T-helper 2 cell (primary cell): ENCODE measurements at regions not wholly inside any gene's neighbourhood (a gene's known extent, or its start where the extent isn't known, plus 50 kb on each side); places are given as distances from the start of the nearest gene placed in this dataset.
"Not testable (repeated sequence)": the region's sequence is repeated elsewhere in the genome, so short reads cannot be mapped to it uniquely, and the experiment has no call there.

Source experiments
- DNase-seq, 5 experiments: peaks; one replicate each; pipeline versions ENCODE4 v3.0.0 to v3.0.0-alpha.2; 2012 to 2022

- DNase-seq = no peak
These were observed 113.5 kb upstream of the PPP1R26 start for GRCh38 chr9:135366104-135366503.

GRCh38 chr9:135369412-135369990 is 110.1 kb upstream of the PPP1R26 start:
- no peak for DNase-seq

GRCh38 chr9:135370411-135371375 is 108.9 kb upstream of the PPP1R26 start:
- no peak for DNase-seq

- no peak for DNase-seq
These were observed 108.0 kb upstream of the PPP1R26 start for GRCh38 chr9:135371535-135371934.

GRCh38 chr9:135372036-135372435 is 107.5 kb upstream of the PPP1R26 start:
- no peak for DNase-seq

- DNase-seq = no peak
These were observed 107.0 kb upstream of the PPP1R26 start for GRCh38 chr9:135372501-135373008.

- DNase-seq = no peak
These were observed 106.4 kb upstream of the PPP1R26 start for GRCh38 chr9:135373151-135373685.

- DNase-seq = no peak
These were observed 105.8 kb upstream of the PPP1R26 start for GRCh38 chr9:135373820-135374219.

- DNase-seq = no peak
These were observed 105.0 kb upstream of the PPP1R26 start for GRCh38 chr9:135374591-135374990.

- DNase-seq = no peak
These were observed 104.6 kb upstream of the PPP1R26 start for GRCh38 chr9:135375001-135375400.

- DNase-seq = no peak
These were observed 102.9 kb upstream of the PPP1R26 start for GRCh38 chr9:135376511-135377265.

GRCh38 chr9:135377431-135377830 is 102.2 kb upstream of the PPP1R26 start:
- DNase-seq = no peak

- DNase-seq = no peak
These were observed 100.8 kb upstream of the PPP1R26 start for GRCh38 chr9:135378751-135379150.

GRCh38 chr9:135379540-135380267 is 99.9 kb upstream of the PPP1R26 start:
- no peak for DNase-seq

- DNase-seq = no peak
These were observed 99.1 kb upstream of the PPP1R26 start for GRCh38 chr9:135380311-135380960.

GRCh38 chr9:135381762-135382310 is 97.7 kb upstream of the PPP1R26 start:
- DNase-seq = no peak

GRCh38 chr9:135384226-135384625 is 95.4 kb upstream of the PPP1R26 start:
- DNase-seq = no peak

GRCh38 chr9:135384815-135385405 is 94.7 kb upstream of the PPP1R26 start:
- not testable (repeated sequence) for DNase-seq

- DNase-seq = no peak
These were observed 93.8 kb upstream of the PPP1R26 start for GRCh38 chr9:135385793-135386192.

- DNase-seq = no peak
These were observed 91.6 kb upstream of the PPP1R26 start for GRCh38 chr9:135387976-135388375.

- no peak for DNase-seq
These were observed 91.1 kb upstream of the PPP1R26 start for GRCh38 chr9:135388530-135388929.
